ENCODE measurements at regions not wholly inside any gene's neighbourhood (a gene's known extent, or its start where the extent isn't known, plus 50 kb on each side); places are given as distances from the start of the nearest gene placed in this dataset.

GRCh38 chr1:193458628-193459027 is 272.2 kb upstream of the B3GALT2 start:
- Histone ChIP-seq H3K9me3 (no peaks in the 10 kb centered on the region), H3K36me3 (no peaks in the 10 kb centered on the region), H3K4me1 (no peaks in the 10 kb centered on the region), H3K4me3 (ENCODE audit: low read depth, low read length) (no peak overlapping the region), H3K27me3 (no peaks in the 10 kb centered on the region)
- no peak for TF ChIP-seq CTCF (IDR thresholded peaks at IDR 0.05; ENCODE audit: low read depth, low read length)
- DNase-seq, result no peak

GRCh38 chr1:193457676-193458075 is 271.3 kb upstream of the B3GALT2 start:
- Histone ChIP-seq H3K9me3 (no peaks in the 10 kb centered on the region), H3K27me3 (no peaks in the 10 kb centered on the region), H3K36me3 (no peaks in the 10 kb centered on the region), H3K4me3 (ENCODE audit: low read depth, low read length) (no peak overlapping the region), H3K4me1 (no peaks in the 10 kb centered on the region)
- no peak for TF ChIP-seq CTCF (IDR thresholded peaks at IDR 0.05; ENCODE audit: low read depth, low read length)
- no peak for DNase-seq

- no peaks in the 10 kb centered on the region for H3K4me1 ChIP-seq
- H3K36me3 ChIP-seq, result no peaks in the 10 kb centered on the region
- no peaks in the 10 kb centered on the region for H3K9me3 ChIP-seq
- TF ChIP-seq CTCF (IDR thresholded peaks at IDR 0.05; ENCODE audit: low read depth, low read length), result no peak
- no peak overlapping the region for H3K4me3 ChIP-seq (ENCODE audit: low read depth, low read length)
- H3K27me3 ChIP-seq, result no peaks in the 10 kb centered on the region
- DNase-seq, result no peak
These were observed 270.4 kb upstream of the B3GALT2 start for GRCh38 chr1:193456811-193457280.

- Histone ChIP-seq H3K4me3 (ENCODE audit: low read depth, low read length) (no peak overlapping the region), H3K36me3 (no peaks in the 10 kb centered on the region), H3K4me1 (no peaks in the 10 kb centered on the region), H3K9me3 (no peaks in the 10 kb centered on the region), H3K27me3 (no peaks in the 10 kb centered on the region)
- no peak for TF ChIP-seq CTCF (IDR thresholded peaks at IDR 0.05; ENCODE audit: low read depth, low read length)
- DNase-seq, result no peak
These were observed 265.2 kb upstream of the B3GALT2 start for GRCh38 chr1:193451606-193452005.

GRCh38 chr1:193451001-193451400 is 264.6 kb upstream of the B3GALT2 start:
- H3K4me3 ChIP-seq (ENCODE audit: low read depth, low read length), result no peak overlapping the region
- H3K36me3 ChIP-seq, result no peaks in the 10 kb centered on the region
- TF ChIP-seq CTCF (IDR thresholded peaks at IDR 0.05; ENCODE audit: low read depth, low read length), result no peak
- no peaks in the 10 kb centered on the region for H3K4me1 ChIP-seq
- no peaks in the 10 kb centered on the region for H3K9me3 ChIP-seq
- no peaks in the 10 kb centered on the region for H3K27me3 ChIP-seq
- DNase-seq, result no peak

- no peaks in the 10 kb centered on the region for H3K27me3 ChIP-seq
- H3K4me3 ChIP-seq (ENCODE audit: low read depth, low read length), result no peak overlapping the region
- H3K36me3 ChIP-seq, result no peaks in the 10 kb centered on the region
- no peaks in the 10 kb centered on the region for H3K9me3 ChIP-seq
- H3K4me1 ChIP-seq, result no peaks in the 10 kb centered on the region
- no peak for TF ChIP-seq CTCF (IDR thresholded peaks at IDR 0.05; ENCODE audit: low read depth, low read length)
- no peak for DNase-seq
These were observed 262.5 kb upstream of the B3GALT2 start for GRCh38 chr1:193448682-193449461.
